ENCODE measurements at regions not wholly inside any gene's neighbourhood (a gene's known extent, or its start where the extent isn't known, plus 50 kb on each side); places are given as distances from the start of the nearest gene placed in this dataset.
"Not testable (repeated sequence)": the region's sequence is repeated elsewhere in the genome, so short reads cannot be mapped to it uniquely, and the experiment has no call there.

DNA sequence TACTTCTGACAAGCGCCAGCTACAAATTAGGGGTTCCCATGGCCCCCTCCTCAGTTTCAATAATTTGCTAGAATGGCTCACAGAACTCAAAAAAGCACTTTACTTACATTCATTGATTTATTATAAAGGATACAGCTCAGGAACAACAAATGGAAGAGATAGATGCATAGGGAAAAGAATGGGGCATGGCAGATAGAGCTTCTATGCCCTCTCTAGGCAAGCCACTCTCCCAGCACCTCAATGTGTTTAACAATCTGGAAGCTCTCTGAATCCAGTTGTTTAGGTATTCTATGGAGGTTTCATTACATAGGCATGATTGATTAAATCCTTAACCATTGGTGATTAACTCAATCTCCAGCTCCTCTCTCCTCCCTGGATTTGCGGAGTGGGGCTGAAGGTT is 184.5 kb upstream of the DAAM1 start:
- no peaks in the 10 kb centered on the region for H4K20me1 ChIP-seq (ENCODE audit: low read depth)
- no peak overlapping the region for H3K27ac ChIP-seq
- no peak overlapping the region for H3K4me3 ChIP-seq
- peaks cover 6% of the 10 kb centered on the region for H3K4me1 ChIP-seq
- Mint-ChIP-seq H3K27me3 (ENCODE audit: insufficient read depth, low read depth) (no peaks in the 10 kb centered on the region), H3K4me3 (no peak overlapping the region), H3K4me1 (no peaks in the 10 kb centered on the region), H3K27ac (no peak overlapping the region), H3K36me3 (no peaks in the 10 kb centered on the region), H3K9me3 (peaks cover 3% of the 10 kb centered on the region)
- DNase-seq (ENCODE audit: low spot score): peak; percentile 12
- no peaks in the 10 kb centered on the region for H3K79me2 ChIP-seq (ENCODE audit: low read depth)
- no peaks in the 10 kb centered on the region for H3K36me3 ChIP-seq
- no peaks in the 10 kb centered on the region for H3K27me3 ChIP-seq
- peak overlapping the region; percentile 5 for H3K4me2 ChIP-seq
- H3F3A ChIP-seq (ENCODE audit: low read depth): no peaks in the 10 kb centered on the region
- no peak for TF ChIP-seq EZH2 (IDR thresholded peaks at IDR 0.05)
- no peak for TF ChIP-seq CTCF (IDR thresholded peaks at IDR 0.05)
- TF ChIP-seq EZH2phosphoT487 (IDR thresholded peaks at IDR 0.05): no peak
- H2AFZ ChIP-seq (replicated peaks): peak overlapping the region; percentile 70
- H3K9me3 ChIP-seq (ENCODE audit: low read depth): no peaks in the 10 kb centered on the region
- no peak overlapping the region for H3K9ac ChIP-seq

- DNase-seq (ENCODE audit: low spot score); H3K4me1 ChIP-seq; H3K27ac Mint-ChIP-seq; H3K27me3 ChIP-seq; H3K27ac ChIP-seq; H3K4me3 ChIP-seq; H3K36me3 ChIP-seq; H3K36me3 Mint-ChIP-seq; H3K4me1 Mint-ChIP-seq; H3K9me3 Mint-ChIP-seq; H3K9me3 ChIP-seq (ENCODE audit: low read depth); H2AFZ ChIP-seq (replicated peaks); H3K27me3 Mint-ChIP-seq (ENCODE audit: insufficient read depth, low read depth); H3K4me2 ChIP-seq; H3F3A ChIP-seq (ENCODE audit: low read depth); H3K79me2 ChIP-seq (ENCODE audit: low read depth); H4K20me1 ChIP-seq (ENCODE audit: low read depth); H3K9ac ChIP-seq; H3K4me3 Mint-ChIP-seq: not testable (repeated sequence)
These were observed 182.3 kb upstream of the DAAM1 start for GRCh38 chr14:59006179-59006578.

GRCh38 chr14:59009967-59010366 is 178.5 kb upstream of the DAAM1 start:
- no peak overlapping the region for H2AFZ ChIP-seq (replicated peaks)
- H3K36me3 ChIP-seq: no peaks in the 10 kb centered on the region
- Mint-ChIP-seq H3K4me1 (no peaks in the 10 kb centered on the region), H3K27ac (no peak overlapping the region), H3K4me3 (no peak overlapping the region), H3K9me3 (peaks cover 25% of the 10 kb centered on the region), H3K27me3 (ENCODE audit: insufficient read depth, low read depth) (no peaks in the 10 kb centered on the region), H3K36me3 (peaks cover 3% of the 10 kb centered on the region)
- no peak overlapping the region for H3K4me3 ChIP-seq
- H3K4me2 ChIP-seq: no peak overlapping the region
- H3K9me3 ChIP-seq (ENCODE audit: low read depth): no peaks in the 10 kb centered on the region
- DNase-seq (ENCODE audit: low spot score): no peak
- no peak for TF ChIP-seq EZH2 (IDR thresholded peaks at IDR 0.05)
- no peak for TF ChIP-seq EZH2phosphoT487 (IDR thresholded peaks at IDR 0.05)
- TF ChIP-seq CTCF (IDR thresholded peaks at IDR 0.05): no peak
- H3F3A ChIP-seq (ENCODE audit: low read depth): no peaks in the 10 kb centered on the region
- no peaks in the 10 kb centered on the region for H3K4me1 ChIP-seq
- no peak overlapping the region for H3K9ac ChIP-seq
- H3K79me2 ChIP-seq (ENCODE audit: low read depth): no peaks in the 10 kb centered on the region
- H3K27ac ChIP-seq: no peak overlapping the region
- H4K20me1 ChIP-seq (ENCODE audit: low read depth): no peaks in the 10 kb centered on the region
- H3K27me3 ChIP-seq: no peaks in the 10 kb centered on the region

- Mint-ChIP-seq H3K4me3 (no peak overlapping the region), H3K9me3 (peaks cover 22% of the 10 kb centered on the region), H3K27ac (no peak overlapping the region), H3K4me1 (peaks cover 5% of the 10 kb centered on the region), H3K27me3 (ENCODE audit: insufficient read depth, low read depth) (peaks cover 2% of the 10 kb centered on the region), H3K36me3 (peaks cover 3% of the 10 kb centered on the region)
- no peaks in the 10 kb centered on the region for H3K27me3 ChIP-seq
- no peak overlapping the region for H3K27ac ChIP-seq
- no peak overlapping the region for H3K4me3 ChIP-seq
- H3K36me3 ChIP-seq: no peaks in the 10 kb centered on the region
- no peak for DNase-seq (ENCODE audit: low spot score)
- no peaks in the 10 kb centered on the region for H3K4me1 ChIP-seq
- no peaks in the 10 kb centered on the region for H3K9me3 ChIP-seq (ENCODE audit: low read depth)
- H3K9ac ChIP-seq: no peak overlapping the region
- TF ChIP-seq CTCF (IDR thresholded peaks at IDR 0.05) (no peak), EZH2 (IDR thresholded peaks at IDR 0.05) (no peak), EZH2phosphoT487 (IDR thresholded peaks at IDR 0.05) (no peak)
- no peak overlapping the region for H3K4me2 ChIP-seq
- no peak overlapping the region for H2AFZ ChIP-seq (replicated peaks)
- no peaks in the 10 kb centered on the region for H3F3A ChIP-seq (ENCODE audit: low read depth)
- H3K79me2 ChIP-seq (ENCODE audit: low read depth): no peaks in the 10 kb centered on the region
- no peaks in the 10 kb centered on the region for H4K20me1 ChIP-seq (ENCODE audit: low read depth)
These were observed 174.7 kb upstream of the DAAM1 start for GRCh38 chr14:59013672-59014298.

All from neural progenitor cell (in vitro differentiated cells).